ENCODE measurements at regions not wholly inside any gene's neighbourhood (a gene's known extent, or its start where the extent isn't known, plus 50 kb on each side); places are given as distances from the start of the nearest gene placed in this dataset.
"Not testable (repeated sequence)": the region's sequence is repeated elsewhere in the genome, so short reads cannot be mapped to it uniquely, and the experiment has no call there.

DNA sequence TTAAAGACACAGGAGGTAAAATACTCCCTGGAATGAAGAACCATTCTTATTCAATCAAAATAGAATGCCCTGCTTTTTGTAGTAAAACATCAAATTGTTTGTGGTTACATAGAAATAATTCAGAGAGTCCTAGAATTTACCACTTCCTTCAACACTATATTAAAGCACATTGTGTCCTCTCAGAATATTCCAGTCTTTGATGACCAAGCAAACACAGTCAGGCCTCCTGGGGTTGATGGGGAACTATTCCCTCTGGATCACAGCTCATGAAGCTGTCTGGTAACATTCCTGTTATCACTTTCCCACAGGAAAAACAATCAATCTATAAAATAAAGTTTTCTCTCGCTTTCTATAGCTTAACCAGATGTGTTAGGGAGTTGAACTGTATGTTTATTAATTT, 389.3 kb downstream of the KCNA4 start:
- FAIRE-seq (no peak), DNase-seq (ENCODE audit: insufficient read length, low spot score) (no peak)
- no peak for TF ChIP-seq SPI1 (IDR thresholded peaks at IDR 0.05; ENCODE audit: low read depth, low read length)

GRCh38 chr11:29623144-29623722, 393.6 kb downstream of the KCNA4 start:
- DNase-seq (ENCODE audit: insufficient read length, low spot score), result no peak
- TF ChIP-seq TAF1 (IDR thresholded peaks at IDR 0.05; ENCODE audit: low read depth, low read length) (no peak), SPI1 (IDR thresholded peaks at IDR 0.05; ENCODE audit: low read depth, low read length) (no peak), POU2F2 (IDR thresholded peaks at IDR 0.05; ENCODE audit: low read depth, low read length) (no peak), POLR2AphosphoS5 (IDR thresholded peaks at IDR 0.05; ENCODE audit: low read depth, low read length) (no peak), PAX5 (IDR thresholded peaks at IDR 0.05; ENCODE audit: insufficient read depth, low read length, severe bottlenecking) (no peak), POLR2A (IDR thresholded peaks at IDR 0.05; ENCODE audit: low read depth, low read length) (no peak)
- FAIRE-seq, result no peak

DNA sequence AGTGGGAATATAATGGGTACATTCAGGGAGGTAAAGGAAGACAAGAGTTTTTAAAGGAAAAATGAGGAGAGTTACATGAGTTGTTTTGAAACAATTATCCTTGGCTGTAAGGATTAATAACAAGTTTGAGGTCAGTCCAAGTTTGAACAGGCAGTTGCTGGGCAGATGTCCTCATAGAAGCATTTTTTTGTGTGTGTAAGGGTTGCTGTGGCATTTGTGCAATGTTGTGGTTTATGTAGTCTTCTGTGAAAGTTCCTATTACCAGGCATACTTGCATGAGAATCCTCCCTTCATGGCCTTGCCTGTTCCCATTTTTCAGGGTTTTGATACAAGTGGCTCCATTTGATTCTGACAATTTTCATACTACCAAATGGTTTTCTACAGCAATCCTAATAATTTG, 400.2 kb downstream of the KCNA4 start:
- DNase-seq (ENCODE audit: insufficient read length, low spot score), result no peak
- TF ChIP-seq PAX5 (IDR thresholded peaks at IDR 0.05; ENCODE audit: insufficient read depth, low read length, severe bottlenecking) (no peak), POU2F2 (IDR thresholded peaks at IDR 0.05; ENCODE audit: low read depth, low read length) (no peak), POLR2AphosphoS5 (IDR thresholded peaks at IDR 0.05; ENCODE audit: low read depth, low read length) (no peak), TAF1 (IDR thresholded peaks at IDR 0.05; ENCODE audit: low read depth, low read length) (no peak), POLR2A (IDR thresholded peaks at IDR 0.05; ENCODE audit: low read depth, low read length) (no peak), SPI1 (IDR thresholded peaks at IDR 0.05; ENCODE audit: low read depth, low read length) (no peak)

DNA sequence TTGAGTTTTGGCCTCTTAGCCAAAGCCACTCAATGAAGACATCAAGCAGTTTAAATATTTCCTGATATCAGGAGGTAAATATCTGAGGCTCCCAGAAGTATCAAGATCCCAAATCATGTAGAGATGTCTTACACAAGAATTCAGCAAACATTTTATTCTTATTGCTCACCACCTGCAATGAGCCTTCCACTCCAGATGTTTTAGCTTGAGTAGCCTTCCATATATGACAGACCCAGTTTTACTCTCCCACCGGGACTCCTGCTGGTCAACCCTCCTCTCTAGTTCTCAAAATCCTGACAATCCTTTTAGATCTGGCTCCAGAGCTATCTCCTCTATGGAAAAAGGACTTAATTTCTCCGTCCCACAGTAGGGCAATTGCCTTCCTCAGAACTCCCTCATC, 404.4 kb downstream of the KCNA4 start:
- no peak for FAIRE-seq
- no peak for TF ChIP-seq POLR2AphosphoS5 (IDR thresholded peaks at IDR 0.05; ENCODE audit: low read depth, low read length)
- no peak for TF ChIP-seq TAF1 (IDR thresholded peaks at IDR 0.05; ENCODE audit: low read depth, low read length)
- no peak for TF ChIP-seq POLR2A (IDR thresholded peaks at IDR 0.05; ENCODE audit: low read depth, low read length)
- no peak for TF ChIP-seq POU2F2 (IDR thresholded peaks at IDR 0.05; ENCODE audit: low read depth, low read length)
- no peak for TF ChIP-seq SPI1 (IDR thresholded peaks at IDR 0.05; ENCODE audit: low read depth, low read length)
- no peak for TF ChIP-seq PAX5 (IDR thresholded peaks at IDR 0.05; ENCODE audit: insufficient read depth, low read length, severe bottlenecking)
- DNase-seq (ENCODE audit: insufficient read length, low spot score), result no peak

More for the DNA sequence above, 400.2 kb downstream of the KCNA4 start:
- FAIRE-seq, result no peak

GRCh38 chr11:29606330-29607031, 410.3 kb downstream of the KCNA4 start:
- FAIRE-seq, result no peak
- DNase-seq (ENCODE audit: insufficient read length, low spot score), result no peak
- TF ChIP-seq PAX5 (IDR thresholded peaks at IDR 0.05; ENCODE audit: insufficient read depth, low read length, severe bottlenecking) (no peak), TAF1 (IDR thresholded peaks at IDR 0.05; ENCODE audit: low read depth, low read length) (no peak), POLR2AphosphoS5 (IDR thresholded peaks at IDR 0.05; ENCODE audit: low read depth, low read length) (no peak), SPI1 (IDR thresholded peaks at IDR 0.05; ENCODE audit: low read depth, low read length) (no peak), POU2F2 (IDR thresholded peaks at IDR 0.05; ENCODE audit: low read depth, low read length) (no peak), POLR2A (IDR thresholded peaks at IDR 0.05; ENCODE audit: low read depth, low read length) (no peak)

DNA sequence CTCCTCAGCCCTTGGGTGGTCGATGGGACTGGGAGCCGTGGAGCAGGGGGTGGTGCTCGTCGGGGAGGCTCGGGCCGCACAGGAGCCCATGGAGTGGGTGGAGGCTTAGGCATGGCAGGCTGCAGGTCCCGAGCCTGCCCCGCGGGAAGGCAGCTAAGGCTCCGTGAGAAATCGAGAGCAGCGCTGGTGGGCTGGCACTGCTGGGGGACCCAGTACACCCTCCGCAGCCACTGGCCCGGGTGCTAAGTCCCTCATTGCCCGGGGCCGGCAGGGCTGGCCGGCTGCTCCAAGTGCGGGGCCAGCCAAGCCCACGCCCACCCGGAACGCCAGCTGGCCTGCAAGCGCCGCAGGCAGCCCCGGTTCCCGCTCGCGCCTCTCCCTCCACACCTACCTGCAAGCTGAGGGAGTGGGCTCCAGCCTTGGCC, 416.7 kb downstream of the KCNA4 start:
- not testable (repeated sequence) for FAIRE-seq; DNase-seq (ENCODE audit: insufficient read length, low spot score)

DNA sequence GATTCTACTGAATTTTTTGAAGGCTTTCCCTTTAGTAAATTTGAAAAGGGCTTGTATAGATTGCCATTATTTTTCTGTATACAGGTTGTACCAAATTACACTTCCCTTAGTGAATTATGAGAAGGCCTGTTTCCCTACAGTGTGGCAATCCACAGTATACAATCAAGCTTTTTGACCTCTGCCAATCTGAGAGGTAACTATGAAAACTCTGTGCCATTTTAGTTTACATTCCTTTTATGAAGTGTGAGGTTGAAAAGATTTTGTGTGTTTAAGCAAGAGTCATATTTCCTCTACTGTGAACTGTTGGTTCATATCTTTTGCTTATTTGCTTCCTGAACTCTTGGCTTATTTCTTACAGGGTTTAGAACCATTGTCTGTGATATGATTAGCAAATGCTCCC, 432.5 kb downstream of the KCNA4 start:
- FAIRE-seq, result no peak
- no peak for TF ChIP-seq POU2F2 (IDR thresholded peaks at IDR 0.05; ENCODE audit: low read depth, low read length)
- TF ChIP-seq TAF1 (IDR thresholded peaks at IDR 0.05; ENCODE audit: low read depth, low read length), result no peak
- no peak for TF ChIP-seq POLR2A (IDR thresholded peaks at IDR 0.05; ENCODE audit: low read depth, low read length)
- TF ChIP-seq PAX5 (IDR thresholded peaks at IDR 0.05; ENCODE audit: insufficient read depth, low read length, severe bottlenecking), result no peak
- TF ChIP-seq SPI1 (IDR thresholded peaks at IDR 0.05; ENCODE audit: low read depth, low read length), result no peak
- TF ChIP-seq POLR2AphosphoS5 (IDR thresholded peaks at IDR 0.05; ENCODE audit: low read depth, low read length), result no peak
- no peak for DNase-seq (ENCODE audit: insufficient read length, low spot score)

DNA sequence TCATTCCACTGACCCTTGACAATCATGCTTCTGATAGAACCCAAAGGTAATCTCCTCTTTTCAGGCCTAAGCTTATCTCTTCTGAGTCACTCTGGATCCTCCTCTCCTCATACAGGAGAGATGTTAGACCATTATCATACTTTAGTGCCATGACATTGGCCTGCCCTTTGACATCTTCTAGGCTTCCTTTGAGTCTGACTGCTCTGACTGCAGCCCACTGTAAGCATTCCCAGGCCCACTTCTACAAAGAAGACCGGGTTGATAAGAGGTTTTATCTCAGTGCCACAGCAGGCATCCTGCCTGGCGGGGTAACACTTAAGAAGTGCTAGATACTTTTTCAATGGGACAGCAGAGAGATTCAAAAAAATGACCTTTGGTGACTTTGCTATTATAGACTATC, 438.0 kb downstream of the KCNA4 start:
- TF ChIP-seq POLR2A (IDR thresholded peaks at IDR 0.05; ENCODE audit: low read depth, low read length) (no peak), PAX5 (IDR thresholded peaks at IDR 0.05; ENCODE audit: insufficient read depth, low read length, severe bottlenecking) (no peak), POU2F2 (IDR thresholded peaks at IDR 0.05; ENCODE audit: low read depth, low read length) (no peak)
- DNase-seq (ENCODE audit: insufficient read length, low spot score) (no peak), FAIRE-seq (no peak)

- no peak for FAIRE-seq
- TF ChIP-seq PAX5 (IDR thresholded peaks at IDR 0.05; ENCODE audit: insufficient read depth, low read length, severe bottlenecking) (no peak), POU2F2 (IDR thresholded peaks at IDR 0.05; ENCODE audit: low read depth, low read length) (no peak), POLR2AphosphoS5 (IDR thresholded peaks at IDR 0.05; ENCODE audit: low read depth, low read length) (no peak), POLR2A (IDR thresholded peaks at IDR 0.05; ENCODE audit: low read depth, low read length) (no peak), SPI1 (IDR thresholded peaks at IDR 0.05; ENCODE audit: low read depth, low read length) (no peak), TAF1 (IDR thresholded peaks at IDR 0.05; ENCODE audit: low read depth, low read length) (no peak)
- DNase-seq (ENCODE audit: insufficient read length, low spot score), result no peak
Measured at GRCh38 chr11:29564486-29564885, 452.3 kb downstream of the KCNA4 start.

- FAIRE-seq (no peak), DNase-seq (ENCODE audit: insufficient read length, low spot score) (no peak)
Measured at GRCh38 chr11:29562183-29562582, 454.6 kb downstream of the KCNA4 start.

More at GRCh38 chr11:29562183-29562582, 454.6 kb downstream of the KCNA4 start:
- no peak for TF ChIP-seq POLR2A (IDR thresholded peaks at IDR 0.05; ENCODE audit: low read depth, low read length)
- TF ChIP-seq TAF1 (IDR thresholded peaks at IDR 0.05; ENCODE audit: low read depth, low read length), result no peak
- no peak for TF ChIP-seq POU2F2 (IDR thresholded peaks at IDR 0.05; ENCODE audit: low read depth, low read length)
- no peak for TF ChIP-seq SPI1 (IDR thresholded peaks at IDR 0.05; ENCODE audit: low read depth, low read length)
- no peak for TF ChIP-seq POLR2AphosphoS5 (IDR thresholded peaks at IDR 0.05; ENCODE audit: low read depth, low read length)
- TF ChIP-seq PAX5 (IDR thresholded peaks at IDR 0.05; ENCODE audit: insufficient read depth, low read length, severe bottlenecking), result no peak
